ENCODE measurements at regions not wholly inside any gene's neighbourhood (a gene's known extent, or its start where the extent isn't known, plus 50 kb on each side); places are given as distances from the start of the nearest gene placed in this dataset.

- no peak for DNase-seq (ENCODE audit: low read depth, low spot score)
These were observed 184.1 kb upstream of the TLE3 start for GRCh38 chr15:70281811-70282307.

GRCh38 chr15:70281261-70281810 is 183.6 kb upstream of the TLE3 start:
- DNase-seq (ENCODE audit: low read depth, low spot score): no peak

- no peak for DNase-seq (ENCODE audit: low read depth, low spot score)
These were observed 183.1 kb upstream of the TLE3 start for GRCh38 chr15:70280781-70281180.

- DNase-seq (ENCODE audit: low read depth, low spot score): no peak
These were observed 181.4 kb upstream of the TLE3 start for GRCh38 chr15:70279096-70279495.

- DNase-seq (ENCODE audit: low read depth, low spot score): no peak
These were observed 180.9 kb upstream of the TLE3 start for GRCh38 chr15:70278644-70279043.

- DNase-seq (ENCODE audit: low read depth, low spot score): no peak
These were observed 179.8 kb upstream of the TLE3 start for GRCh38 chr15:70277556-70277955.

- DNase-seq (ENCODE audit: low read depth, low spot score): no peak
These were observed 178.7 kb upstream of the TLE3 start for GRCh38 chr15:70276401-70276800.

GRCh38 chr15:70275461-70276138 is 177.9 kb upstream of the TLE3 start:
- no peak for DNase-seq (ENCODE audit: low read depth, low spot score)

- DNase-seq (ENCODE audit: low read depth, low spot score): no peak
These were observed 177.2 kb upstream of the TLE3 start for GRCh38 chr15:70274908-70275307.

GRCh38 chr15:70274255-70274880 is 176.7 kb upstream of the TLE3 start:
- no peak for DNase-seq (ENCODE audit: low read depth, low spot score)

- DNase-seq (ENCODE audit: low read depth, low spot score): no peak
These were observed 176.1 kb upstream of the TLE3 start for GRCh38 chr15:70273808-70274207.

GRCh38 chr15:70272565-70273355 is 175.0 kb upstream of the TLE3 start:
- no peak for DNase-seq (ENCODE audit: low read depth, low spot score)

- peak; percentile 95 for DNase-seq (ENCODE audit: low read depth, low spot score)
These were observed 173.8 kb upstream of the TLE3 start for GRCh38 chr15:70271422-70272088.

- no peak for DNase-seq (ENCODE audit: low read depth, low spot score)
These were observed 173.0 kb upstream of the TLE3 start for GRCh38 chr15:70270752-70271111.

- peak; percentile 44 for DNase-seq (ENCODE audit: low read depth, low spot score)
These were observed 172.5 kb upstream of the TLE3 start for GRCh38 chr15:70269991-70270751.

GRCh38 chr15:70269311-70269911 is 171.7 kb upstream of the TLE3 start:
- DNase-seq (ENCODE audit: low read depth, low spot score): peak; percentile 52

GRCh38 chr15:70268698-70269251 is 171.1 kb upstream of the TLE3 start:
- peak; percentile 76 for DNase-seq (ENCODE audit: low read depth, low spot score)

GRCh38 chr15:70267879-70268278 is 170.2 kb upstream of the TLE3 start:
- peak; percentile 24 for DNase-seq (ENCODE audit: low read depth, low spot score)

GRCh38 chr15:70267306-70267705 is 169.6 kb upstream of the TLE3 start:
- no peak for DNase-seq (ENCODE audit: low read depth, low spot score)

GRCh38 chr15:70266412-70267121 is 168.8 kb upstream of the TLE3 start:
- DNase-seq (ENCODE audit: low read depth, low spot score): peak; percentile 69

Data from astrocyte of the hippocampus (primary cell).